Activated T-cell treated with anti-CD3 and anti-CD28 coated beads, Interleukin-2, amount 50 U/mL, for 4 hours (primary cell): ENCODE measurements at regions not wholly inside any gene's neighbourhood (a gene's known extent, or its start where the extent isn't known, plus 50 kb on each side); places are given as distances from the start of the nearest gene placed in this dataset.

Source experiments
- ATAC-seq, 2 donors: fragments of 200-7000 bp; cut with Tn5 transposase; one replicate each; pipeline ENCODE4 v1.10.0; 2021
- DNase-seq: peaks from one replicate; pipeline ENCODE4 v3.0.0-alpha.2; 2020
- H3K27me3 Mint-ChIP-seq: one replicate; pipeline ENCODE4 v1.8.0; 2021; ENCODE audit warnings: low read depth, mixed read lengths
- H3K36me3 Mint-ChIP-seq: one replicate; pipeline ENCODE4 v1.8.0; 2022; ENCODE audit warnings: mixed read lengths; ENCODE audit not compliant: insufficient read depth
- H3K4me1 Mint-ChIP-seq: one replicate; pipeline ENCODE4 v1.8.0; 2021; ENCODE audit warnings: low read depth, mixed read lengths
- H3K4me3 Mint-ChIP-seq: one replicate; pipeline ENCODE4 v1.8.0; 2021; ENCODE audit warnings: mild to moderate bottlenecking, moderate library complexity, mixed read lengths
- H3K9me3 Mint-ChIP-seq: one replicate; pipeline ENCODE4 v1.8.0; 2021; ENCODE audit warnings: mixed read lengths

DNA sequence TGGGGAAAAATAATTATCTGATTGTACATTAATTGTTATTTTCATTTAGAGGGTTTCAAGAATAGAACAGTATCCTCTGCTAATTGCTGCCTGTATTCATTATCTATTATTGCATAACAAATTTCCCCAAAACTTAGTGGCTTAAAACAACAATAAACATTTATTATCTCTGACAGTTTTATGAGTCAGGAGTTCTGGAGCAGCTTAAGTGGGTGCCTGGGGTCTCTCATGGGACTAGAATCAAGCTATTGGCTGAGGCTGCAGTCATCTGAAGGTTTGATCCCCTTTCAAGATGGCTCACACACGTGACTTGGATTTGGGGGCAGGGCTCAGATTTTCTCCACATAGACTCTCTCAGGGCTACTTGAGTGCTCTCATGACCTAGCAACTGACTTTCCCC is 98.1 kb upstream of the JADE1 start:
- ATAC-seq (no peak), DNase-seq (no peak)
- Mint-ChIP-seq H3K9me3 (no peaks in the 10 kb centered on the region), H3K36me3 (no peaks in the 10 kb centered on the region), H3K4me1 (peaks cover 18% of the 10 kb centered on the region), H3K27me3 (no peaks in the 10 kb centered on the region), H3K4me3 (no peak overlapping the region)

DNA sequence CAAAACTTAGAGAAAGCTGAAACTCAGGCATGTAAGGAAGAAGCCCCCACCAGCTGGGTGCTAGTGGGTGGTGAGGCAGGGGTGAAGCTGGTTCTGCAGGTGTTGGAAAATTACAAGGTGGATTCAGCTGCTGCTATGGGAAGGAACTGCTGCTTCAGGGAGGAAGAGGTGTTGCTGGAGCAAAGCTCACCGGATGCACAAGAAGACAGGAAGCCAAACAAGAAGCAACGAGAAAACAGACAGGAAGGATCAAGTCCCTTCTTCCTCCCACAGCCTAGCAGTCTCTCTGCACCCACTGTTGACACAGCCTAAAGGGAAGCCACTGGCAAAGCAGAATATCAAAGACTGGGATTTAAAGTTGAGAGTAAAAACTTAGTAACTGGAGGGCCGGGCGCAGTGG is 100.2 kb upstream of the JADE1 start:
- no peak for DNase-seq
- Mint-ChIP-seq H3K36me3 (no peaks in the 10 kb centered on the region), H3K4me1 (peaks cover 18% of the 10 kb centered on the region), H3K27me3 (no peaks in the 10 kb centered on the region), H3K9me3 (no peaks in the 10 kb centered on the region), H3K4me3 (no peak overlapping the region)
- no peak for ATAC-seq

DNA sequence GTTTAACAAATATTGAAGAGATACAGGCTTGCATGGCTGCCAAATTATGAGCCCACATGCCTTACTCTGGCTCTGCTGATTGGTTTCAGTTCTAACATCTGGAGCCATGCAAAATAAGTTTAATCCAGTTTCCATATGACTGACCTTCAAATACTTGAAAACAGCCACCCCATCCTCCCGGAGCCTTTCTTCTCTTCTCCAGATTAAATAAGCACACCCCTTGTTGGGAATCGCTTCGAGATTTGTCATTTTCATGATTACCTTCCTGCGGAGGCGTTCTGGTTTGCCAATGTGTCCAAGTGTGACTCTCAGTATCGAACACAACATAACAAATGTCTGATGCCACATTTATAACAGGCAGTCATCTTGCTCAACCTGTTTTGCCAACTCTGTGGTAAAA is 101.6 kb upstream of the JADE1 start:
- no peaks in the 10 kb centered on the region for H3K27me3 Mint-ChIP-seq
- H3K9me3 Mint-ChIP-seq, result no peaks in the 10 kb centered on the region
- no peak for ATAC-seq
- no peaks in the 10 kb centered on the region for H3K36me3 Mint-ChIP-seq
- no peak overlapping the region for H3K4me3 Mint-ChIP-seq
- H3K4me1 Mint-ChIP-seq, result peaks cover 13% of the 10 kb centered on the region
- no peak for DNase-seq

DNA sequence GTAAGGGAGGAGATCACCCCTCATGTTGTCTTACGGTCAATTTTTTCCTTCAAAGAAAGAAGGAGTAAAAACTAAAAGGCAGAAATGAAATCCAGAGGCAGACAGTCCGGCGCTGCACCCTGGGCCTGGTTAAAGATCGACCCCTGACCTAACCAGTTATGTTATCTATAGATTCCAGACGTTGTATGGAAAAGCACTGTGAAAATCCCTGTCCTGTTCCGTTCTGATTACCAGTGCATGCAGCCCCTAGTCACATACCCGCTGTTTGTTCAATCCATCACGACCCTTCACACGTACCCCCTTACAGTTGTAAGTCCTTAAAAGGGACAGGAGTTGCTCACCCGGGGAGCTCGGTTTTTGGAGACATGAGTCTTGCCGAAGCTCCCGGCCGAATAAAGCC is 105.6 kb upstream of the JADE1 start:
- DNase-seq (no peak), ATAC-seq (no peak)
- H3K4me1 Mint-ChIP-seq, result peaks cover 4% of the 10 kb centered on the region
- no peaks in the 10 kb centered on the region for H3K36me3 Mint-ChIP-seq
- peaks cover 2% of the 10 kb centered on the region for H3K27me3 Mint-ChIP-seq
- no peak overlapping the region for H3K4me3 Mint-ChIP-seq
- no peaks in the 10 kb centered on the region for H3K9me3 Mint-ChIP-seq

DNA sequence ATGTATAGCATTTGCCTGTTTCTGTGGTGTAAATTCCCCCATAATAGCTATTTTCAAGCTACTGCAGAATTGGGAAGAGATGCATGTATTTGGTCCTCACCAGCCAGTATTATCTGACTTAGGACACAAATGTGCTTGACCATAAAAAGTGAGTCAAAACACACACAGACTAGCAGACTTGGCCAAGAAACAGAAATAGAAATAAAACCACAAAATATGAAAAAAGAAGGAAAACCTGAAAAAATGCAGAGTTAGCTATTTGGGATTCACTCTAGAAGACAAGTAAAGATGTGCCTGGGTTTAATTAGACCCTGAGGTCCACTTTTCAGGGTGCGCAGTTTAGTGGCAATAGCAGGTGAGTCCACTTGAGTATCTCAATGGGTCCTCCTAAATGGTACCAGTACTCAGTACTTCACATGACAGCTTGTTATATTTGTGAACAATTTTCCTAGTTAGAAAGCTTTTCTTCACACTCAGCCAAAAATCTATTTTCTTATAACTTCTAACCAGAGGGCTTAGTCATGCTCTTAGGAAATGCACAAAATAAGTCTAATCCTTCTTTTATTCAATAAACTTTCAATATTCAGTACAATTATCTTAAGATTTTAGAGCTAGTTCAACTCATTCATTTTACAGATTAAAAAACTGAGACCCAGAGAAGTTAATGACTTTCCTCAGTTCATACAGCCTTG is 108.7 kb upstream of the JADE1 start:
- Mint-ChIP-seq H3K27me3 (peaks cover 2% of the 10 kb centered on the region), H3K4me3 (no peak overlapping the region), H3K36me3 (no peaks in the 10 kb centered on the region), H3K9me3 (no peaks in the 10 kb centered on the region), H3K4me1 (no peaks in the 10 kb centered on the region)
- DNase-seq (no peak), ATAC-seq (no peak)

DNA sequence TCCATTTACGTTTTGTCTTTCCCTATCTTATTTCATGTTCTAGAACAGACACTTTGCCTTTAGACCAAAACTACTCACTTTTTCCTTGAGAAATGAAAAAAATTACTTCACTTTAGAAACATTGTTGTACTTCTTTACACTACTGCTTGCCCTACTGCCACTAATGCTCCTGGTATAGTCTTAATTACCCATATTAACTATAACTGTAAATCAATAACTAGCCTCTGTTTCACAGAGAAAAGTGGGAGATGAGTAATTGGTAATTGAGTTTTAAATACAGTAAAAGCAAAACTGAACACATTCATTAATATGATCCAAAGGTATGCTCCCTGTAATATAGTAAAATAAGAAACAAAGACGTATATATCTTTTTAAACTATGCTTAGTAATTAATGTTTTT is 111.1 kb upstream of the JADE1 start:
- ATAC-seq (no peak), DNase-seq (no peak)
- no peaks in the 10 kb centered on the region for H3K9me3 Mint-ChIP-seq
- H3K36me3 Mint-ChIP-seq, result no peaks in the 10 kb centered on the region
- H3K27me3 Mint-ChIP-seq, result peaks cover 2% of the 10 kb centered on the region
- H3K4me3 Mint-ChIP-seq, result no peak overlapping the region
- no peaks in the 10 kb centered on the region for H3K4me1 Mint-ChIP-seq

- ATAC-seq, result no peak
- Mint-ChIP-seq H3K4me1 (no peaks in the 10 kb centered on the region), H3K4me3 (no peak overlapping the region), H3K9me3 (no peaks in the 10 kb centered on the region), H3K36me3 (no peaks in the 10 kb centered on the region), H3K27me3 (peaks cover 2% of the 10 kb centered on the region)
- no peak for DNase-seq
Measured at GRCh38 chr4:128697323-128697722, 112.2 kb upstream of the JADE1 start.

DNA sequence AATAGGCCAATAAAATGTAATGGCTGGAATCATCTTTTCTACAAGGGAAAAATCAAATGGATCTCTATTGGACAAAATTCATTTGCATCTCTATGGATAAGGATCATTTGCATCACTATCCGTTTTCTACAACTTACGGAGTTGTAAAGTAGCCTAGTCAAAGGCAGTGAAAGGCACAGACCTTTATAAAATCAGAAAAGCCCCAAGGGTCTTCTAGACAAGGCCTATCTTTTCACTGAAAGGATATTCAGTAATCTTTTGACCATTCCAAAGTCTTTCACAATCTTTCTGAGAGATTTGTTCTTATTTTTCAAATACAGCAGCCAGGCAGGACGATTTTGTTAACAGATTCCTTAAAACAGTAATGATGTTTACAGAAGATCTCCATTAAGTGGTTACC is 119.5 kb upstream of the JADE1 start:
- no peak overlapping the region for H3K4me3 Mint-ChIP-seq
- peaks cover 17% of the 10 kb centered on the region for H3K27me3 Mint-ChIP-seq
- no peaks in the 10 kb centered on the region for H3K36me3 Mint-ChIP-seq
- H3K4me1 Mint-ChIP-seq, result no peaks in the 10 kb centered on the region
- ATAC-seq (no peak), DNase-seq (no peak)
- H3K9me3 Mint-ChIP-seq, result peaks cover 3% of the 10 kb centered on the region

DNA sequence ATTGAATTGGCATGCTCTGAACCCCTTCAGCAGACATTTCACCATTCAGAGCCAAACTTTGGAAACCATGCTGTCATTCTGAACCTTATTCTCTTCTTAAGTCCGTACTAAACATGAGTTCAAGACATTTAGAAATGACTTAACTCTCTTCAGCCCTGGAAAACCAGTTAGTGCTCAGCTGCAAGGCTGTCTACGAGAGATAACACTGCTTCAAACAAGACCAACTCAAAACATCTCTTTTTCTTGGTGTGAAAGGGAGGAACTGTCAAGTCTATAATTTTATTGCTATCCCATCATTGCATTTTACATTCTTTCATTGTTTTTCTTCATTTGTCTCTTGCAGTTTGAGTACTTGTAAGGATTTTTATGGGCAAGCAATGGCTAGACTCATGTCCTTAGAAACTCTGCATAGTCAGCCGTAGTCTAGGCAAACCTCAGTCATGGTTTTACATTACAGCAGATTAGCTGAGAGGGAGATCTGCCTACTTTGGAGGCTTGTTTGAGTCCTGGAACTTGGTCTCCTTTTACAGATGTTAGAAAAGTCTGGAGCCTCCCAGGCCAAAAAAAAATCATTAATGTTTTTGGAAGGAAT is 120.6 kb upstream of the JADE1 start:
- no peak for DNase-seq
- H3K27me3 Mint-ChIP-seq, result peaks cover 17% of the 10 kb centered on the region

GRCh38 chr4:128688033-128688721 is 121.3 kb upstream of the JADE1 start:
- ATAC-seq (no peak), DNase-seq (no peak)
- Mint-ChIP-seq H3K9me3 (peaks cover 3% of the 10 kb centered on the region), H3K4me1 (no peaks in the 10 kb centered on the region), H3K36me3 (no peaks in the 10 kb centered on the region), H3K4me3 (no peak overlapping the region), H3K27me3 (peaks cover 17% of the 10 kb centered on the region)

More for the DNA sequence above, 120.6 kb upstream of the JADE1 start:
- Mint-ChIP-seq H3K4me3 (no peak overlapping the region), H3K36me3 (no peaks in the 10 kb centered on the region), H3K4me1 (no peaks in the 10 kb centered on the region), H3K9me3 (peaks cover 3% of the 10 kb centered on the region)
- no peak for ATAC-seq

DNA sequence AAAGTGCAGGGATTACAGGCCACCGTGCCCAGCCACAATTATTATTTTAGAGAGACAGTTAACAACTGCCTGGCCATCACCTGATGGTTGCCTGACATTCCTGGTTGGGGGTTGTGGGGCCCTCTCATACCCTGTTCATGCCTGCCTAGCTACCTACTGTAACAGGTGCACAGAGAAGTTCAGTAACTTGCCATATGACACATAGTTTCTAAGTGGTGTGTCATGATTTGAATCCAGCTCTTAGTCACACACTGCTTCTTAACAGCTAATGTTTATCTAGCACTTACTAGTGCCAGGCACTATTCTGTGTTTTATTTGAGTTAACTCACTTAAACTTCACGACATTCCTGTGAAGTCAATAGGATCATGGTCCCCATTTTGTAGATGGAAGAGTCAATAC is 122.7 kb upstream of the JADE1 start:
- Mint-ChIP-seq H3K27me3 (peaks cover 17% of the 10 kb centered on the region), H3K36me3 (no peaks in the 10 kb centered on the region), H3K9me3 (peaks cover 3% of the 10 kb centered on the region), H3K4me1 (no peaks in the 10 kb centered on the region), H3K4me3 (no peak overlapping the region)
- DNase-seq (no peak), ATAC-seq (no peak)

- peaks cover 3% of the 10 kb centered on the region for H3K9me3 Mint-ChIP-seq
- H3K4me3 Mint-ChIP-seq, result no peak overlapping the region
- no peaks in the 10 kb centered on the region for H3K4me1 Mint-ChIP-seq
- DNase-seq (no peak), ATAC-seq (no peak)
- H3K27me3 Mint-ChIP-seq, result peaks cover 15% of the 10 kb centered on the region
- H3K36me3 Mint-ChIP-seq, result no peaks in the 10 kb centered on the region
Measured at GRCh38 chr4:128686032-128686465, 123.5 kb upstream of the JADE1 start.

DNA sequence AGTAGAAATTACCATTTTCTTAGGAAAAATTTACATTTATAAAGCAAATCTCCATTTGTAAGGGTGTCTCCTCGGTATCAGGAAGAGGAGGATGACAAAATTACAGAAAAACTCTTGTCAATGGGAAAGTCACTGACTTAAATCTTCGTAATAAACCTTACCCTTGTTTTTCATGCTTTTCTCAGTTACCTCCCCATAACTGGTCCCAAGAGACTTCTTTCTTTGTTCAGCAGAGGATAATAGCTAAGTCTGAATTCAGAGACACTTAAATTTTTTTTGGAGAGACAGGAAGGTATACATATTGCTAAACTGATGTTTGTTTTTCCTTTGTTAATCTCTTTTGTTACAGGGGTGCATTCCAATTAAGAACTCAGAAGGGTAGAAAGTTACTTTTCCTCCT is 125.5 kb upstream of the JADE1 start:
- peaks cover 3% of the 10 kb centered on the region for H3K9me3 Mint-ChIP-seq

DNA sequence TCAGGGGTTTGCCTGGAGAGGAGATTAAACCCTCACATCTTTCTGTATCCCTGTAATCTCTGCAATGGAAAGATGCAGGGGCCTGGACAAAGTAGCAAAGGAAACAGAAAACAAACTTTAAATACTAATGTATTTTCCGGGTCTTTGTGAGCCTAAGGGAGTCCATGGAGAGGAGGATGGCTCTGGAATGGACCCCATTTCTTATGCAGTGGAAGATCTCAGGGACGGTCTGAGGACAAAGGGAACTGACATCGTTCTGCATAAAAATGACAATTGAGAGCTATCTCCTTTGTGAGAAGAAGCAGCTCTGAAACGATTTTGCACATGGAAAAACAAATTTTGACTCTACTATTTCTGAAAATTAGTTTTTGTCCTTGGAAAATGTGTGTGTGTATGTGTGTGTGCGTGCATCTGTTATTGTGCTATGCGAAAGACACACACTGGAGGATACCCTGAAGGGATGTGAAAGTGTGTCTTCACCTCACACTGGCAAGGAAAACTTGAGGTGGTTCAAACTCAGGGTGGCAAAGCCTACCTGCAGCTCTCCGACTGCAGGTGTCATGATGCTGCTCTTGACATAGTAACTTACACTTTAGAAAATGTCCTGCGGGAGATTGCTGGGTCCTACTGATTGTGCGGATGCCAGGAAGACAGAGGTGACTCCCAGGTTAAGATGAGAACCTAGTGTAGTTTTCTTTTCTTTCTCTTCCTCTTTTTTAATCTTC is 126.4 kb upstream of the JADE1 start:
- Mint-ChIP-seq H3K4me3 (no peak overlapping the region), H3K4me1 (no peaks in the 10 kb centered on the region), H3K9me3 (peaks cover 3% of the 10 kb centered on the region), H3K27me3 (peaks cover 15% of the 10 kb centered on the region), H3K36me3 (no peaks in the 10 kb centered on the region)
- ATAC-seq (no peak), DNase-seq (no peak)

More for the DNA sequence above, 125.5 kb upstream of the JADE1 start:
- DNase-seq (no peak), ATAC-seq (no peak)
- Mint-ChIP-seq H3K27me3 (peaks cover 15% of the 10 kb centered on the region), H3K4me1 (no peaks in the 10 kb centered on the region), H3K4me3 (no peak overlapping the region), H3K36me3 (no peaks in the 10 kb centered on the region)
